Heart left ventricle (tissue), 16 donors: ENCODE measurements at regions not wholly inside any gene's neighbourhood (a gene's known extent, or its start where the extent isn't known, plus 50 kb on each side); places are given as distances from the start of the nearest gene placed in this dataset.

Experiments used
- ATAC-seq, 4 donors: fragments of 200-7000 bp; cut with Tn5 transposase; one replicate each; pipeline ENCODE4 v1.9.1; 2020 to 2022; ENCODE audit warnings: moderate library complexity in 4 of 4, mild to moderate bottlenecking in 3 of 4, moderate number of reproducible peaks in 1 of 4
- DNase-seq, 5 donors: peaks; one replicate each; pipeline ENCODE4 v3.0.0-alpha.2; 2020
- H3K27ac ChIP-seq, 12 donors: fragments of 200-600 bp; sonication (generic) in 4 of 12; one replicate each; pipeline versions ENCODE4 v1.5.0 to v1.8.0; 2016 to 2022; ENCODE audit warnings: mild to moderate bottlenecking in 2 of 12
- H3K27me3 ChIP-seq, 9 donors: fragments of 200-600 bp; sonication (generic) in 2 of 9; one replicate each; pipeline versions ENCODE4 v1.5.1 to v1.8.0; 2016 to 2022; ENCODE audit warnings: mild to moderate bottlenecking in 3 of 9
- H3K36me3 ChIP-seq, 9 donors: fragments of 200-600 bp; sonication (generic) in 2 of 9; one replicate each; pipeline versions ENCODE4 v1.5.0 to v1.8.0; 2018 to 2022; ENCODE audit warnings: mild to moderate bottlenecking in 2 of 9
- H3K4me1 ChIP-seq, 12 donors: fragments of 200-600 bp; sonication (generic) in 4 of 12; one replicate each; pipeline versions ENCODE4 v1.5.0 to v1.8.0; 2016 to 2022; ENCODE audit warnings: mild to moderate bottlenecking in 3 of 12
- H3K4me3 ChIP-seq, 12 donors: fragments of 200-600 bp; sonication (generic) in 4 of 12; one replicate each; pipeline versions ENCODE4 v1.5.0 to v1.8.0; 2017 to 2022; ENCODE audit warnings: mild to moderate bottlenecking in 9 of 12, moderate library complexity in 4 of 12
- H3K9me3 ChIP-seq, 12 donors: fragments of 200-600 bp; sonication (generic) in 4 of 12; one replicate each; pipeline versions ENCODE4 v1.5.0 to v1.8.0; 2016 to 2022; ENCODE audit warnings: mild to moderate bottlenecking in 1 of 12
- POLR2A ChIP-seq, 2 donors: fragments of 450-650 bp; IDR thresholded peaks; one replicate each; pipeline ENCODE4 v1.6.1; 2017; ENCODE audit warnings: antibody characterized with exemption in 2 of 2, mild to moderate bottlenecking in 2 of 2, moderate library complexity in 2 of 2
- WGBS, 4 donors: extraction: QIAGEN DNeasy Blood & Tissue Kit in 2 of 4; methylation state at CpG; one replicate each; pipeline versions ENCODE4 v1.1.5 to v1.1.7; 2013 to 2018; 5-methylcytosine and 5-hydroxymethylcytosine counted together
- intact Hi-C, 10 donors: fragments of 100-400 bp; cut with DNase I; formaldehyde crosslinking; loops; one replicate each; pipeline versions ENCODE4 v1.11.1 to v1.14.2; 2022
- TF ChIP-seq, protein P1 (sequence below), 12 donors: fragments of 200-600 bp; sonication (generic) in 4 of 12; IDR thresholded peaks; one replicate each; pipeline versions ENCODE4 v1.5.0 to v1.8.0; 2018 to 2022; ENCODE audit warnings: antibody characterized with exemption in 12 of 12, mild to moderate bottlenecking in 5 of 12
- donor health status: ischemic (EF 13 %, LVEDD 7.1; RV severe dilation, severe dysfunction).
- donor health status: healthy with polysubstance abuse.
- donor health status: DM: no; HTN: yes; CAD: no.
- donor health status: DM: no; HTN: no; CAD: no.
- donor health status: ischemic (EF 25% LVEDD 6.9; RV normal size, moderate dysfunction).
- donor health status: ischemic (EF 25% LVEDD 5.7; RV mildly dilated, moderate dysfunction).
- donor health status: healthy.
- donor health status: DM: yes; HTN: yes; CAD: no.
- donor health status: ischemic (EF 35%, LVEDD 5.7; RV mildly dilated, moderate dysfunction).
- donor health status: nonischemic (EF 11% LVEDD 7.7; RV severe dilation, severe dysfunction).
- donor health status: DM: yes; HTN: yes; CAD: no.
- donor health status: PGD.
- donor health status: ischemic (EF 29% LVEDD 5.4; RV normal size, mild dysfunction).
- donor health status: nonischemic (EF 23%, LVEDD 6.1; RV moderate dilation, normal function).

DNA sequence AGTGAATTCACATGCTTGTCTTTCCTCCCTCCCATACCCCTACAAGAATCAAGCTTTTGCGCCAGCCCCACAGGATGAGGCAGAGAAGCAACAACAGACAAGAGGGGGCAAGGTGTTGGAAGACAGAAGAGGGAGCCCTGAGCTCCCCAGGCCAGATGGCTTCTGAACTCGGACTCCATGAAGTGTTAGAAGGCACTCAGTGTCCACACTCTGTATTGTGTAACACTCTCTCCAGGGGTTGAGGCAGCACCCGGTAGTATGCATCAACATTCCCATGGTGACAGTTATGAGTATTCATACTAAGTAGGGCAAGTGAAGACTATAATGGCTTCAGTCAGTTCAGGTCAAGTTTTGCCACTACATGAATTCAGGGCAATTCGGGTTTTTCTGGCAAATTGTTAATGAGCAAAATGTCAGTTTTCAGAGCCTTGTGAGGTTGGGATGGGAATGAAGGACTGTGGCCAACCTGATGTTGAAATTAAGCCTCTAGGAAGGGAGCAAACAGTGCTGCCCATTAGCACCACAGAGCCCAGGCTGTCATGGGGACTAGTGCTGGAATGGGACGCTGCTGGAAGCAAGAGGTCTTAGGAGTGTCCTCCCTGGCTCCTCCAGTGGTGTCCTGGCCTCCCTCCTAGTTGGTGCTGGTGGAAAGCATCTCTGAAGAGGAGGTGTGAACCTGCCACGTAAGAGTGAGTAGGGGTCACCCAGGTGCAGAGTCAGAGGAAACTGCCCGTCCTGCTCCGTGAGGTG lies 79.4 kb downstream of the KLF15 start:
- no peak for DNase-seq
- no peak for TF ChIP-seq POLR2A (IDR thresholded peaks at IDR 0.05)
- TF ChIP-seq, protein P1, sequence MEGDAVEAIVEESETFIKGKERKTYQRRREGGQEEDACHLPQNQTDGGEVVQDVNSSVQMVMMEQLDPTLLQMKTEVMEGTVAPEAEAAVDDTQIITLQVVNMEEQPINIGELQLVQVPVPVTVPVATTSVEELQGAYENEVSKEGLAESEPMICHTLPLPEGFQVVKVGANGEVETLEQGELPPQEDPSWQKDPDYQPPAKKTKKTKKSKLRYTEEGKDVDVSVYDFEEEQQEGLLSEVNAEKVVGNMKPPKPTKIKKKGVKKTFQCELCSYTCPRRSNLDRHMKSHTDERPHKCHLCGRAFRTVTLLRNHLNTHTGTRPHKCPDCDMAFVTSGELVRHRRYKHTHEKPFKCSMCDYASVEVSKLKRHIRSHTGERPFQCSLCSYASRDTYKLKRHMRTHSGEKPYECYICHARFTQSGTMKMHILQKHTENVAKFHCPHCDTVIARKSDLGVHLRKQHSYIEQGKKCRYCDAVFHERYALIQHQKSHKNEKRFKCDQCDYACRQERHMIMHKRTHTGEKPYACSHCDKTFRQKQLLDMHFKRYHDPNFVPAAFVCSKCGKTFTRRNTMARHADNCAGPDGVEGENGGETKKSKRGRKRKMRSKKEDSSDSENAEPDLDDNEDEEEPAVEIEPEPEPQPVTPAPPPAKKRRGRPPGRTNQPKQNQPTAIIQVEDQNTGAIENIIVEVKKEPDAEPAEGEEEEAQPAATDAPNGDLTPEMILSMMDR (IDR thresholded peaks at IDR 0.05), result no peak
- no peaks in the 10 kb centered on the region for H3K4me1 ChIP-seq
- H3K27ac ChIP-seq, result no peak overlapping the region
- peak in 2 of 4 donors; percentile 61 to 63 for ATAC-seq
- no peak overlapping the region for H3K4me3 ChIP-seq
- no peaks in the 10 kb centered on the region for H3K36me3 ChIP-seq
- peaks cover 0 to 3% (median 0%) of the 10 kb centered on the region in 12 donors for H3K9me3 ChIP-seq
- 72 to 76% (median 74%) methylated on average over 7 to 8 of the region's 8 CpGs for WGBS, 4 donors
- H3K27me3 ChIP-seq, result peaks cover 0 to 3% (median 0%) of the 10 kb centered on the region in 9 donors
- intact Hi-C loops, result no loop called here

DNA sequence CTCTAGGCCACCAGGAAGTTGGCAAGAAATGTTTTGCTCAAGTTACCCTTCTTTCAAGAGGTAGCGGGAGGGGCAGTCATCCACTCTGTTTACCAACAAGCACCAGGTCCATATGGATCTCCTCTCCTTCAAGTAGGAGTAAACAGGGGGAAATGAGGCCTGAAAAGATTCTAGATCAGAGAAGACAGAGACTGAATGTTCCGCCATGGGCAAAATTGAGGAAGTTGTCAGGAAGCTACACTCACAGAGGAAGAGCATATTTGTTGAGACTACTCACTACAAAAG lies 81.6 kb downstream of the KLF15 start:
- WGBS, 4 donors, result 83 to 87% (median 86%) methylated on average over 2 of the region's 2 CpGs
- Histone ChIP-seq H3K27ac (no peak overlapping the region), H3K36me3 (no peaks in the 10 kb centered on the region), H3K27me3 (no peaks in the 10 kb centered on the region), H3K4me3 (no peak overlapping the region), H3K9me3 (no peaks in the 10 kb centered on the region), H3K4me1 (peaks cover 0 to 8% (median 5%) of the 10 kb centered on the region in 12 donors)
- TF ChIP-seq, protein P1 (IDR thresholded peaks at IDR 0.05), result no peak
- TF ChIP-seq POLR2A (IDR thresholded peaks at IDR 0.05), result no peak
- intact Hi-C loops, result no loop called here
- no peak for DNase-seq
- ATAC-seq, result no peak

DNA sequence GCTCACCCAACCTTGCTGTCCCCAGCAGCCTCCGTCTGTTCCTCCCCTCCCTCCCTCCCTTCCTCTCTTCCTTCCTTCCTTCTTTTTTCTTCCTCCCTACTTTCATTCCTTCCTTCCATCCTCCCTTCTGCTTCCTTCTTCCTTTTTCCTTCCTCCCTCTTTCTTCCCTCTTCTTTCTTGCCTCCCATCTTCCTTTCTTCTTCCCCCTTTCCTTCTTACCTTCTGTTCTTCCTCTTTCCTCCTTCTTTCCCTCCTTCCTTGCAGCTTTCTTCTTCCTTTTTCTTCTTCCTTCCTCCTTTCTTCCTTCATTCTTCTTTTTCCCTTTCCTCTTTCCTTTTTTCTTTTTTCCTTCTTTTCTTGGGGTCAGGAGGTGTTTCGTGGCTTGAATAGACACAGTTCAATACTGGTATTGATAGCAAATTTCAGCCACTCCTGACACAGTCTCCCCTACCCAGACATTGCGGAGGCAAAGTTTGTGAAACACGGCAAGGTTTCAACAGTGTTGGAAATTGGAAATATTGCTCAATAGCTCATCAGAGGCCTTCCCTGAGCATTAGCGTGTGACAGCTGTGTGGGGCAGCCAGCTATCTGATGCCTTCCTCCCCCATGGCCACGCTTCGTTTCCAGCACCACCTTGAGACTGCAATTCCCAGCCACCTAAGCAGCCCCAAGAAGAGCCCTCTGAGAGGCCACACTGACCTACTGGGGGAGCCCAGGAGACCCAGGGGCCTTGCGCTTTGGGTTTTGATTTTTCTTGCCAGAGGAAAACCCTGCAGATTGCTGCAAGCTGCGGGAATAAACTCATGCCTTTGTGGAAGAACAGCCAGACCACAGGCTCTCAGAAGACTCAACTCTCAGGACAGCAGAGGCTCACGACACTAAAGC lies 82.2 kb downstream of the KLF15 start:
- Histone ChIP-seq H3K4me1 (peaks cover 0 to 14% (median 9%) of the 10 kb centered on the region in 12 donors), H3K36me3 (no peaks in the 10 kb centered on the region), H3K4me3 (no peak overlapping the region), H3K9me3 (no peaks in the 10 kb centered on the region), H3K27ac (no peak overlapping the region), H3K27me3 (no peaks in the 10 kb centered on the region)
- ATAC-seq (no peak), DNase-seq (no peak)
- WGBS, 4 donors, result 85 to 87% (median 86%) methylated on average over 10 of the region's 10 CpGs
- intact Hi-C loops, result loop anchor here in 1 of 10 donors (5.0 kb wide), 1 partner anchor 67 kb away; no protein-coding TSS in a partner anchor
- no peak for TF ChIP-seq POLR2A (IDR thresholded peaks at IDR 0.05)
- TF ChIP-seq, protein P1 (IDR thresholded peaks at IDR 0.05), result no peak
